GM19043 (cell line): ENCODE measurements at regions not wholly inside any gene's neighbourhood (a gene's known extent, or its start where the extent isn't known, plus 50 kb on each side); places are given as distances from the start of the nearest gene placed in this dataset.

Source experiments
- ATAC-seq: cut with Tn5 transposase; IDR thresholded peaks from one replicate; pipeline ENCODE4 v1.9.1; 2021; ENCODE audit warnings: low read depth; ENCODE audit not compliant: unreplicated experiment

GRCh38 chr7:126378642-126379041 is 874.1 kb downstream of the GRM8 start:
- ATAC-seq: no peak

DNA sequence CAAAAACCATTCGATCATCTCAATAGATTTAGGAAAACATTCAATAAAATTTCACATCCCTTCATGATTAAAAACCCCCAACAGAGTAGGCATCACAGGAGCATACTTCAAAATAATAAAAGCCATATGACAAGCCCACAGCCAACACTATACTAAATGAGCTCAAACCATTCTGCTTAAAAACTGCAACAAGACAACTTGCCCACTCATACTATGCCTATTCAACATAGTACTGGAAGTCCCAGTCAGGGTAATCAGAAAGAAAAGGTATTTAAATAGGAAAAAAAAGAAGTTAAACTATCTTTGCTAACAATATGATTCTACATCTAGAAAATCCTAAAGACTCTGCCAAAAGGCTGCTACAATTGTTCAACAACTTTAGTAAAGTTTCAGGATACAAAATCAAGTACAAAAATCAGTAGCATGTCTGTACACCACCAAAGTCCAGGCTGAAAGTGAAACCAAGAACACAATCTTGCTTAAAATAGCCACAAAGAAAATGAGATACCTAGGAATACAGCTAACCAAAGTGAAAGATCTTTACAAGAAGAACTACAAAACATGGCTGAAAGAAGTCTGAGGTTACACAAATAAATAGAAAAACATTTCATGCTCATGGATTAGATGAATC is 882.6 kb downstream of the GRM8 start:
- ATAC-seq: no peak

GRCh38 chr7:126362746-126363145 is 890.0 kb downstream of the GRM8 start:
- ATAC-seq: no peak

DNA sequence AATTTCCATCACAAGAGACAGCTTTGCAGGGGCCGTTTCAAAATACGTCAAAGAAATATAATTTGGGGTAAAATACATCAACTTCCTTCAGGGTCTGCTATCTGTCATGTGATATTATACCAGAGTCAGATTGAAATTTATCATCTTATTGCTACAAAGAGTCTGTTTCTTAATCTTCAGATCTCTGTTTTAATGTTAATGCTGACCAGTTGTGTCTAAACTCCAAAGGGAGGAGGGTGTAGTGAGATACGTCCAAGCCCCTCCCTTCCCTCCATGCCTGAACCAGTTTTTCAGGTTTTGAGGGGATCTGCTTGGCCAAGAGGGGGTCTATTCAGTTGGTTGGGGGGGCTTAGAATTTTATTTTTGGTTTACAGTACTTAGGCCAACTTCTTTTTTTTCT is 891.6 kb downstream of the GRM8 start:
- no peak for ATAC-seq

DNA sequence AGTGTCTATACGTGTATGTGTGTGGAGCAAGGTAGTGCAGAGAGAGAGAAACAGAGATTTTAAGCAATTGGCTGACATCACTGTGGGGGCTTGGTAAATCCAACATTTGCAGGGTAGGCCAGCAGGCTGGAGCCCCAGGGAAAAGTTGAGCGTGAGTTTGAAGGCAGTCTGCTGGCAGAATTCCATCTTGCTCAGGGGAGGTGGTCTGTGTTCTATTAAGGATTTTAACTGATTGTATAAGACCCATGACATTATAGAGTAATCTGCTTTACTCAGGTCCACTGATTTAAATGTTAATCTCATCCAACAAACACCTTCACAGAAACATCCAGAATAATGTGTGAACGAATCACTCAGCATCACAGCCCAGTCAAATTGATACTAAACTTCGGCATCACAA is 912.9 kb downstream of the GRM8 start:
- ATAC-seq: no peak

DNA sequence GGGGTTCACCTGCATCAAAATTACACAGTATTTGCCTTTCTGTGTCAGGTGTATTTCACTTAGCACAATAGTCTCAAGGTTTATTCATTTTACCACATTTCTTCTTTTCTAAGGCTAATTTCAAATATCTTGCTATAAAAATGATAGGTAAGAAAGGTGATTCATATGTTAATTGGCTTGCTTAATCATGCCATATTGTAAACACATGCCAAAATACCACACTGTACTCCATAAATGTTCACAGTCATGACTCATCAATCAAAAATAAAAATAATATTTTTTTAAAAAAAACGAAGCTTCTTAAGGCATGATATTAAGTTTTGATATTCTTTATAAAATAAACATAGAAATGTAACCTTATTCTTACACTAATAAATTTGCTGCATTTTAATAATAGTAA is 947.1 kb downstream of the GRM8 start:
- ATAC-seq: no peak

DNA sequence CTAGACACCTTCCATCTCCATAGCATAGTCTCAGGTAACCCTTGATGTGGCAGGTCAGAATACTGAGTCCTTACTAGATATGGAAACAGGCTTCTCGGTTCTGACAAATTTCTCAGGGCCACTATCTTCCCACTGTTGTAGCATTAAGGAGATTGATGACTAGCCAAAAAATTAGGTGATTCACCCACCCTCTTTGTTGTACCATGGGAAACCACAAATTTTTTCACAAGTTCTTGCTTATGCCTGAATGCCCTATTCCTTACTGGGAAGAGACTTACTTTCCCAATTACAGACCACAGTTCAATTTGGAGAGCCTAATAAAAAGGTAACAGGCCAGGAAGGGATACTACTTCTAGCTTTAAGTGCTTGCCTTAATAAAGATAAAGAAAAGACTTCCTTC is 948.8 kb downstream of the GRM8 start:
- no peak for ATAC-seq

- no peak for ATAC-seq
Observed at GRCh38 chr7:126302639-126303038, 950.1 kb downstream of the GRM8 start.

GRCh38 chr7:126286317-126286716 is 966.4 kb downstream of the GRM8 start:
- no peak for ATAC-seq

- no peak for ATAC-seq
Observed at GRCh38 chr7:126236261-126236660, 1016.5 kb downstream of the GRM8 start.

DNA sequence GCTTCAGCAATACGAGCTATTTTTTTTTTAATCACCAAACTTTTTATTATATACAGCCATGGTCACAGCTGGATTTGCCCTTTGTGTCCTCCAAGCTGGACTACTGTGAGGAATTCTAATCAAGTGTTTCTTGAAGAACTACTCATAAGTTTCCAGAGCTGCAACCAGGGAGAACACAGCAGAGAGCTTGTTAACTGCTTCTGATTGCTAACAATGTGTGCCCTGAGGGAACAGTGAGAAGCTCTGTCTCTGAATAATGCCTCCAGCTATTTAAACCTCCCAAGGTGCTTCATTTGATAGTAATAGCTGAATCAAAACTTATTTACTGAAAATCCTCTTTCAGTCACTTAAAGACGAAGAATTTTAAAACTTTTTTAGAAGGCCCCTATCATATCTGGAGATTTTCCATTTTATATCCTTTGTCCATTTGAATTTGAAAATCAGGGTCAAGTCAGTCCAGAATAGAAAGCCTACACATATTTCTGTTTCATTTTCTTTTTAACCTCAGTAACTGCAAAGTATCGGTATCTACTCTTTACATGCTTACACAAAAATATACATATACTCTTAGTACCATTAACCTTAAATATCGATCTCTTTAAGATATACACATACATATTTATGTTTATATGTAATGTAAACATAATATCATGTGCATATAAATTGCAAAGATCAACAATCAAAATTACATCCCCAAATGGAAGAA is 1024.2 kb downstream of the GRM8 start:
- ATAC-seq: no peak

GRCh38 chr7:126227643-126228042 is 1025.1 kb downstream of the GRM8 start:
- ATAC-seq: no peak

DNA sequence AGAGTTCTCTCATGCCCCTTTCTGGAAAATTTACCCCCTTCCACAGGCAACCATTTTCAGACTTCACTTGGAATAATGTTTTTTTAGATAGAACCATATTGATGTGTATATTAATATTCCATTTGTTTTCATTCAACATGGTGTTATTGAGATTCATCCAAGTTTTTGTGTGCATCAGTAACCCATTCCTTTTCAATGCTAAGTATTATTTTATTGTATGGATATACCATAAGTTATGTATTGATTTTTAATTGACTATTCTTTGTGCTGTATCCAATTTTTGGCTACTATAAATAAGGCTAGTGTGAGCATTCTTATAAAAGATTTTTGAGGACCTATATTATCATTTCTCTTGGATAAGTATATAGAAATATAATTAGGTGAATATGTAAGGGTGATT is 1025.7 kb downstream of the GRM8 start:
- ATAC-seq: no peak

DNA sequence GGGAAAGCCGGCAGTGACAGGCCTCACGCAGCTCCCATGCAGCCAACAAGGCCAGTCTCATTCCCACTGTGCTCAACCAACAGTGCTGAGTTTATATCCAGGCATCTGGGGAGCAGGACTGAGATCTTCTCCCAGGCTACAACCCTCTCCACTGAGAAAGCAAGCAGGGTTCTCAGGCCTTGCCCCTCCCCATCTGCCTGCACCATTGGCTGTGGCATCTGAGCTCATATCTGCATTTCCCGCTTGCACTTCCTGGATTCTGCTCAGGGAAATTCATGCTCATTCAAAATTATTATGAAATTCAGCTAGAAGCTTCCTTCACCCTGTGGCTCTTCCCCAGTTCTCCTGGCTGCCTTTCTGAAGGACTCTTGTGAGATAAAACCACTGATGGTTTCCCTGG is 1029.0 kb downstream of the GRM8 start:
- no peak for ATAC-seq

DNA sequence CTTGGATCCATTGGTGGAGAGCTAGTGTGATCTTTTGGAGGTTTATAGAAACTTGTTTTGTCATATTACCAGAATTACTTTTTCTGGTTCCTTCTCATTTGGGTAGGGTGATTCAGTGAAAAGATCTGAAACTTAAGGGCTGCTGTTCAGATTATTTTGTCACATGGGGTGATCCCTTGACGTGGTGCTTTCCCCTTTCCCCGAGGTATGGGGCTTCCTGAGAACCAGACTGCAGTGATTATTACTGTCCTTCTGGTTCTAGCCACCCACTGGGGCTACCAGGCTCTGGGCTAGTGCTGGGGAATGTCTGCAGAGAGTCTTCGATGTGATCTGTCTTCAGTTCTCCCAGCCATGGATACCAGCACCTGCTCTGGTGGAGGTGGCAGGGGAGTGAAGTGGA is 1030.0 kb downstream of the GRM8 start:
- ATAC-seq: no peak

DNA sequence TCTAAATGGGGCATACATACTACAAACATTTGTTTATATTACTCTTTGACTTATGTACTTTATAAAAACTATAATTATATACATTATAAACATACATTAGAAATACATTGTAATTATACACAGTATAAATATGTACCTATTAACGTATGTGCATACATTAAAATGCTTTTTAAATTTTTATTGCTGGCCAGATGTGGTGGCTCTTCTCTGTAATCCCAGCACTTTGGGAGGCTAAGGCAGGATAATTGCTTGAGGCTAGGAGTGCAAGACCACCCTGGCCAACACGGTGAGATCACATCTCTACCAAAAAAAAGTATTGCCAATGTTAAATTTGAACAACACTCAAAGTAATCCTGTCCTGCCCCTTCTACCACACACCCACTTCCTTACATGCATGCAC is 1037.0 kb downstream of the GRM8 start:
- no peak for ATAC-seq

- ATAC-seq: no peak
Observed at GRCh38 chr7:126213876-126214275, 1038.9 kb downstream of the GRM8 start.

DNA sequence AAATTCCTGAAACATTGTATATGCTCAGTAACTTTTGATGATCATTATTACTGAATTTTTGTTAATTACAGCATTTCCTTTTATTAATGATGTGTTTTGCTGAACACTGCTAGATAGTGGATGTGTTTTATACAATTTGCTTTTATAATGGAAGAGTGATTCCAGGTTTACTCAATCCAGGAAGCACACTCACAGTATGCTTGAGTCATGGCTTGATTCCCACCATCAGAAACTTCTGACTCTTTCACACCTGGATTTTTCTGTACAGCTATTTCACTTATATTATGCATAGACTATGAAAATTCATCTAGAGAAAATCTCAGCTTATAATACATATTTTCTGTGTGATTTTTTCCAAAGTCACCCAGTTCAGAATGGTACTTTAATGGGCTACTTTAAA is 1040.9 kb downstream of the GRM8 start:
- no peak for ATAC-seq

DNA sequence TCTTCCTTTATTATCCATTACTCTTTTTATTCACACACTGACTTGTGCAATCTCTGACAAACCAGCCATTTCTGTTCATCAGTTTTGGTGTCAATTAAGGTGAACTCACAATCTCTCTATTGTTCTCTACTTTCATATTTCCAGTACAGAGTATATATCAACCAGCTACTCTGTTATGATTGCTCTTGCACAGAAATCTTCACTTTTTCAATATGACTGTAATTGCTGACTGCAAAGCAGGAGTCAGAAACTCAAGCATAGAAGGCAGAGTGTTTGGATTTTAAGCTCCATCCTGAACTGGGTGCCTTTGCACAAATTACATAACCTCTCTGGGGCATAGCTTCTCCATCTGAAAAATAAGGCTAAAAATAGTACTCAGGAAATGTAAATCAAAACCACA is 1042.0 kb downstream of the GRM8 start:
- ATAC-seq: no peak

DNA sequence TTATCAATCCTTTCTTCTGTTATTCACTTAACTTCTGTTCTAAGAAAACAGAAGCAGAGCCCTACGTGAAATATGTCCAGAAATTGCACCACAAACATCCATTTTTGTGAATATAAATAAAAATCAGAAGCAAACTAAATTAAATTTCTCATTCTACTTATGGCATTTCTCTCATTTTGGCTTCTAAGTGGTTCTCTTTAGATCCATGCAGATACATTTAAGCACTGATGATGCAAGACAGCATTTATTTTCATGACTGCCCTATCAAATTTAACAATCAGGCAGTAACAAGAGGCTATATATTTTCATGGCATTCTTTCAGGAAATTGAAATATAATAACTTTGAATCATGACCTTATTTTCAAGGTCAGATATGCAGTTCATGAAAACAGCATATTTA is 1049.6 kb downstream of the GRM8 start:
- no peak for ATAC-seq

DNA sequence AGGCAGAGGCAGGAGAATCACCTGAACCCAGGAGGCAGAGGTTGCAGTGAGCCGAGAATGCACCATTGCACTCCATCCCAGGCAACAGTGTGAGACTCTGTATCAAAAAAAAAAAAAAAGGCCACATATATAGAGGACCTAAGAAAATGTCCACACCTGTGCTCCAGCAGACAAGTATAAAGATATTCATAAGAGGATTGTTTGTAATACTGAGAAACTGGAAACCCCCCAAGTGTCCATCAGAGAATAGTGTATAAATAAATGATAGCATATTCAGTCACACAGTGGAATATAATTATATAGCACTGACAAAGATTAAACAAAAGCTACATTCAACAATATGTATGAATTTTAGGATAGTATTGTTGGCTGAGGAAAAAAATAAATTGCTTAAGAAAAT is 1050.6 kb downstream of the GRM8 start:
- no peak for ATAC-seq

GRCh38 chr7:126185959-126186580 is 1066.7 kb downstream of the GRM8 start:
- no peak for ATAC-seq
